PC-9 (cell line): ENCODE measurements at regions not wholly inside any gene's neighbourhood (a gene's known extent, or its start where the extent isn't known, plus 50 kb on each side); places are given as distances from the start of the nearest gene placed in this dataset.

Source experiments
- EZH2 ChIP-seq: fragments of 200-600 bp; sonication (generic); IDR thresholded peaks from 2 replicates; pipeline ENCODE4 v1.8.0; 2017; ENCODE audit warnings: antibody characterized with exemption, low read depth
- TF ChIP-seq, protein P1 (sequence below): fragments of 200-600 bp; sonication (generic); conservative IDR thresholded peaks from 2 replicates; pipeline ENCODE4 v1.6.1; 2017; ENCODE audit warnings: mixed run types, antibody characterized with exemption, mild to moderate bottlenecking, moderate library complexity

DNA sequence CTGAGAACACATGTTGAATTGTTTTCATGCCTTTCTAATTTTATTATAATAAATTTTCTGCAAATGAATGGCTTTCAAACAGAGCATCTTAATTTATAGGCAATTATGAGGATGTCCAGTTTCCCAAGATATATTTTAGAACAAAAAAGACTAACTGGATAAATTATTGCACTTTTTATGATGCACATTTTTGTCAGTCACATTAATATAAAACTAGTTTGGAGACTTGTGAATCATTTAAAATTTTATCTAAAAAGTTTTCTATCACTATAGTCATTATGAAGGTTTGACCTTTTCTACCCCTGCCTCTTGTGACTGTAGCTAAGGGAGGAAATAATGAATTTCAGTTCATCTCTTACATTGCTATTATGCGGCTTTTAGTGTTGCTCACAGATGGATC, 393.8 kb downstream of the TAF11L14 start:
- TF ChIP-seq, protein P1, sequence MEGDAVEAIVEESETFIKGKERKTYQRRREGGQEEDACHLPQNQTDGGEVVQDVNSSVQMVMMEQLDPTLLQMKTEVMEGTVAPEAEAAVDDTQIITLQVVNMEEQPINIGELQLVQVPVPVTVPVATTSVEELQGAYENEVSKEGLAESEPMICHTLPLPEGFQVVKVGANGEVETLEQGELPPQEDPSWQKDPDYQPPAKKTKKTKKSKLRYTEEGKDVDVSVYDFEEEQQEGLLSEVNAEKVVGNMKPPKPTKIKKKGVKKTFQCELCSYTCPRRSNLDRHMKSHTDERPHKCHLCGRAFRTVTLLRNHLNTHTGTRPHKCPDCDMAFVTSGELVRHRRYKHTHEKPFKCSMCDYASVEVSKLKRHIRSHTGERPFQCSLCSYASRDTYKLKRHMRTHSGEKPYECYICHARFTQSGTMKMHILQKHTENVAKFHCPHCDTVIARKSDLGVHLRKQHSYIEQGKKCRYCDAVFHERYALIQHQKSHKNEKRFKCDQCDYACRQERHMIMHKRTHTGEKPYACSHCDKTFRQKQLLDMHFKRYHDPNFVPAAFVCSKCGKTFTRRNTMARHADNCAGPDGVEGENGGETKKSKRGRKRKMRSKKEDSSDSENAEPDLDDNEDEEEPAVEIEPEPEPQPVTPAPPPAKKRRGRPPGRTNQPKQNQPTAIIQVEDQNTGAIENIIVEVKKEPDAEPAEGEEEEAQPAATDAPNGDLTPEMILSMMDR: no peak
- TF ChIP-seq EZH2: no peak
